Mucosa of descending colon (tissue), 3 donors: ENCODE measurements at regions not wholly inside any gene's neighbourhood (a gene's known extent, or its start where the extent isn't known, plus 50 kb on each side); places are given as distances from the start of the nearest gene placed in this dataset.
"Not testable (repeated sequence)": the region's sequence is repeated elsewhere in the genome, so short reads cannot be mapped to it uniquely, and the experiment has no call there.

Experiments
- ATAC-seq: fragments of 200-7000 bp; cut with Tn5 transposase; one replicate; pipeline ENCODE4 v1.9.1; 2020; ENCODE audit warnings: mild to moderate bottlenecking, moderate library complexity
- DNase-seq, 3 donors: peaks; one replicate each; pipeline ENCODE4 v3.0.0-alpha.2; 2020
- H3K36me3 ChIP-seq: fragments of 200-600 bp; one replicate; pipeline ENCODE4 v1.8.0; 2021; ENCODE audit warnings: low read depth, mild to moderate bottlenecking
- H3K4me1 ChIP-seq: fragments of 200-600 bp; one replicate; pipeline ENCODE4 v1.8.0; 2021; ENCODE audit warnings: low read depth, mild to moderate bottlenecking
- H3K4me3 ChIP-seq: fragments of 200-600 bp; one replicate; pipeline ENCODE4 v1.8.0; 2021; ENCODE audit warnings: mild to moderate bottlenecking
- H3K9me3 ChIP-seq: fragments of 200-600 bp; one replicate; pipeline ENCODE4 v1.8.0; 2021; ENCODE audit warnings: mild to moderate bottlenecking
- intact Hi-C, 2 donors: fragments of 100-400 bp; cut with DNase I in 1 of 2; cut with micrococcal nuclease in 1 of 2; formaldehyde crosslinking; loops; one replicate each; pipeline versions ENCODE4 v1.11.0 to v1.11.1; 2022; cut with DNase I, micrococcal nuclease
- TF ChIP-seq, protein P1 (sequence below): fragments of 200-600 bp; IDR thresholded peaks from one replicate; pipeline ENCODE4 v1.8.0; 2022; ENCODE audit warnings: antibody characterized with exemption, mild to moderate bottlenecking
- donor health status: DM: no; HTN: no; CAD: no; lungs with moderate emphysema.
- donor health status: DM: no; HTN: no; CAD: no.
- donor health status: DM: no; HTN: yes; CAD: no.

- intact Hi-C loops: no loop called here
- ATAC-seq (no peak), DNase-seq (no peak)
- TF ChIP-seq, protein P1, sequence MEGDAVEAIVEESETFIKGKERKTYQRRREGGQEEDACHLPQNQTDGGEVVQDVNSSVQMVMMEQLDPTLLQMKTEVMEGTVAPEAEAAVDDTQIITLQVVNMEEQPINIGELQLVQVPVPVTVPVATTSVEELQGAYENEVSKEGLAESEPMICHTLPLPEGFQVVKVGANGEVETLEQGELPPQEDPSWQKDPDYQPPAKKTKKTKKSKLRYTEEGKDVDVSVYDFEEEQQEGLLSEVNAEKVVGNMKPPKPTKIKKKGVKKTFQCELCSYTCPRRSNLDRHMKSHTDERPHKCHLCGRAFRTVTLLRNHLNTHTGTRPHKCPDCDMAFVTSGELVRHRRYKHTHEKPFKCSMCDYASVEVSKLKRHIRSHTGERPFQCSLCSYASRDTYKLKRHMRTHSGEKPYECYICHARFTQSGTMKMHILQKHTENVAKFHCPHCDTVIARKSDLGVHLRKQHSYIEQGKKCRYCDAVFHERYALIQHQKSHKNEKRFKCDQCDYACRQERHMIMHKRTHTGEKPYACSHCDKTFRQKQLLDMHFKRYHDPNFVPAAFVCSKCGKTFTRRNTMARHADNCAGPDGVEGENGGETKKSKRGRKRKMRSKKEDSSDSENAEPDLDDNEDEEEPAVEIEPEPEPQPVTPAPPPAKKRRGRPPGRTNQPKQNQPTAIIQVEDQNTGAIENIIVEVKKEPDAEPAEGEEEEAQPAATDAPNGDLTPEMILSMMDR: no peak
- H3K36me3 ChIP-seq: no peaks in the 10 kb centered on the region
- H3K4me1 ChIP-seq: no peaks in the 10 kb centered on the region
- H3K4me3 ChIP-seq: no peak overlapping the region
- H3K9me3 ChIP-seq: no peaks in the 10 kb centered on the region
Measured at GRCh38 chr22:47354668-47355387, 592.4 kb downstream of the TBC1D22A start.

- no peak for DNase-seq
- ATAC-seq: no peak
Measured at GRCh38 chr22:47352920-47353700, 590.7 kb downstream of the TBC1D22A start.

GRCh38 chr22:47351836-47352579, 589.6 kb downstream of the TBC1D22A start:
- DNase-seq (no peak), ATAC-seq (no peak)
- no peak overlapping the region for H3K4me3 ChIP-seq
- no peaks in the 10 kb centered on the region for H3K4me1 ChIP-seq
- TF ChIP-seq, protein P1: no peak
- H3K9me3 ChIP-seq: no peaks in the 10 kb centered on the region
- H3K36me3 ChIP-seq: no peaks in the 10 kb centered on the region
- intact Hi-C loops: no loop called here

More at GRCh38 chr22:47352920-47353700, 590.7 kb downstream of the TBC1D22A start:
- intact Hi-C loops: no loop called here
- TF ChIP-seq, protein P1: no peak
- H3K9me3 ChIP-seq: no peaks in the 10 kb centered on the region
- no peaks in the 10 kb centered on the region for H3K4me1 ChIP-seq
- no peak overlapping the region for H3K4me3 ChIP-seq
- H3K36me3 ChIP-seq: no peaks in the 10 kb centered on the region

DNA sequence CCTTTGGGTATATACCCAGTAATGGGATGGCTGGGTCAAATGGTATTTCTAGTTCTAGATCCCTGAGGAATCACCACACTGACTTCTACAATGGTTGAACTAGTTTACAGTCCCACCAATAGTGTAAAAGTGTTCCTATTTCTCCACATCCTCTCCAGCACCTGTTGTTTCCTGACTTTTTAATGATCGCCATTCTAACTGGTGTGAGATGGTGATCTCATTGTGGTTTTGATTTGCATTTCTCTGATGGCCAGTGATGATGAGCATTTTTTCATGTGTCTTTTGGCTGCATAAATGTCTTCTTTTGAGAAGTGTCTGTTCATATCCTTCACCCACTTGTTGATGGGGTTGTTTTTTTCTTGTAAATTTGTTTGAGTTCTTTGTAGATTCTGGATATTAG, 583.8 kb downstream of the TBC1D22A start:
- intact Hi-C loops, H3K4me1 ChIP-seq, ATAC-seq, H3K36me3 ChIP-seq, H3K4me3 ChIP-seq, DNase-seq, H3K9me3 ChIP-seq: not testable (repeated sequence)

DNA sequence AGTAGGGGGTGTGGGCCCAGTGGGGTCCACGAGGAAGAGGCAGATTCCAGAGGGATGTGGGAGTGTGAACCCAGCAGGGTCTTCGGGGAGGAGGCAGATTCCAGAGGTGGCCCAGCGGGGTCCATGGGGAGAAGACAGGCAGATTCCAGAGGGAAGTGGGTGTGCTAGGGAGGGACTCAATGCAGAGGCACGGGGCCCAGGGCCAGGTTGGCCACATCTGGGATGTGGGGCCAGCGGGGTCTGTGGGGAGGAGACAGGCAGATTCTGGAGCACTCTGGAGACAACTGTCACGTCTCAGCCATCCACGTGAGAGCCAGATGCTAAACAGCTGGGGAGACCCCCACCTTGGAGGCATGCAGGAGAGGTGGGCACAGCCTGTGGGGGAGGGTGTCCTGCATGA, 582.6 kb downstream of the TBC1D22A start:
- H3K4me3 ChIP-seq: no peak overlapping the region
- intact Hi-C loops: no loop called here
- TF ChIP-seq, protein P1: no peak
- H3K36me3 ChIP-seq: no peaks in the 10 kb centered on the region
- H3K9me3 ChIP-seq: no peaks in the 10 kb centered on the region
- DNase-seq (no peak), ATAC-seq (no peak)
- H3K4me1 ChIP-seq: no peaks in the 10 kb centered on the region

- ATAC-seq (no peak), DNase-seq (no peak)
Measured at GRCh38 chr22:47344414-47344813, 582.0 kb downstream of the TBC1D22A start.

More at GRCh38 chr22:47344414-47344813, 582.0 kb downstream of the TBC1D22A start:
- Histone ChIP-seq H3K4me3 (no peak overlapping the region), H3K9me3 (no peaks in the 10 kb centered on the region), H3K36me3 (no peaks in the 10 kb centered on the region), H3K4me1 (no peaks in the 10 kb centered on the region)
- TF ChIP-seq, protein P1: no peak
- intact Hi-C loops: no loop called here
